DOHH2 (cell line): ENCODE measurements at regions not wholly inside any gene's neighbourhood (a gene's known extent, or its start where the extent isn't known, plus 50 kb on each side); places are given as distances from the start of the nearest gene placed in this dataset.

Source experiments
- H3F3A ChIP-seq: fragments of 200-600 bp; sonication (generic), shearing (Covaris generic); 2 replicates; pipeline ENCODE4 v1.6.0; 2016; ENCODE audit warnings: antibody characterized with exemption, mild to moderate bottlenecking; ENCODE audit not compliant: control insufficient read depth, insufficient read depth
- H3K27ac ChIP-seq: fragments of 200-600 bp; sonication (generic); 2 replicates; pipeline ENCODE4 v1.5.1; 2014; ENCODE audit warnings: low read depth, mild to moderate bottlenecking, low read length, moderate library complexity
- H3K27me3 ChIP-seq: fragments of 200-600 bp; sonication (generic); 2 replicates; pipeline ENCODE4 v1.6.1; 2014; ENCODE audit warnings: mild to moderate bottlenecking, low read length, mixed read lengths; ENCODE audit not compliant: control insufficient read depth
- H3K36me3 ChIP-seq: fragments of 200-600 bp; sonication (generic); 2 replicates; pipeline ENCODE4 v1.6.1; 2014; ENCODE audit warnings: mild to moderate bottlenecking, low read length, moderate library complexity, mixed read lengths; ENCODE audit not compliant: control insufficient read depth
- H3K4me1 ChIP-seq: fragments of 200-600 bp; sonication (generic); 2 replicates; pipeline ENCODE4 v1.6.1; 2014; ENCODE audit warnings: mild to moderate bottlenecking, low read length, mixed read lengths; ENCODE audit not compliant: control insufficient read depth
- H3K4me2 ChIP-seq: fragments of 200-600 bp; sonication (generic); 2 replicates; pipeline ENCODE4 v1.6.0; 2014; ENCODE audit warnings: mild to moderate bottlenecking, low read length, moderate library complexity
- H3K4me3 ChIP-seq: fragments of 200-600 bp; sonication (generic); 2 replicates; pipeline ENCODE4 v1.5.1; 2014; ENCODE audit warnings: mild to moderate bottlenecking, low read length, mixed read lengths
- H3K79me2 ChIP-seq: fragments of 200-600 bp; sonication (generic); 2 replicates; pipeline ENCODE4 v1.6.1; 2014; ENCODE audit warnings: mild to moderate bottlenecking, low read length, mixed read lengths; ENCODE audit not compliant: control insufficient read depth
- H3K9me2 ChIP-seq: fragments of 200-600 bp; sonication (generic); replicated peaks from 2 replicates; pipeline ENCODE4 v1.6.1; 2014; ENCODE audit warnings: mild to moderate bottlenecking, low read length, mixed read lengths; ENCODE audit not compliant: control insufficient read depth
- H3K9me3 ChIP-seq: fragments of 200-600 bp; sonication (generic); 2 replicates; pipeline ENCODE4 v1.6.1; 2014; ENCODE audit warnings: antibody characterized with exemption, low read length, mixed read lengths; ENCODE audit not compliant: control insufficient read depth, insufficient read depth
- H4K20me1 ChIP-seq: fragments of 200-600 bp; sonication (generic); 2 replicates; pipeline ENCODE4 v1.6.0; 2014; ENCODE audit warnings: low read depth, mild to moderate bottlenecking, antibody characterized with exemption, low read length, moderate library complexity; ENCODE audit not compliant: control insufficient read depth, insufficient read depth
- EZH2phosphoT487 ChIP-seq: fragments of 200-600 bp; sonication (generic); IDR thresholded peaks from 2 replicates; pipeline ENCODE4 v1.6.1; 2017; ENCODE audit warnings: borderline replicate concordance, mild to moderate bottlenecking, antibody characterized with exemption, low read length, moderate library complexity, mixed read lengths
- TF ChIP-seq, protein P1 (sequence below): fragments of 200-600 bp; sonication (generic); IDR thresholded peaks from one replicate; pipeline ENCODE4 v1.5.1; 2014; ENCODE audit warnings: antibody characterized with exemption, mild to moderate bottlenecking, low read depth, low read length; ENCODE audit not compliant: poor library complexity, severe bottlenecking

- Histone ChIP-seq H3K9me2 (no peaks in the 10 kb centered on the region), H3K27me3 (no peaks in the 10 kb centered on the region), H3F3A (no peaks in the 10 kb centered on the region), H3K9me3 (no peaks in the 10 kb centered on the region), H3K36me3 (no peaks in the 10 kb centered on the region), H3K4me3 (no peak overlapping the region), H4K20me1 (no peaks in the 10 kb centered on the region), H3K27ac (no peak overlapping the region), H3K4me1 (no peaks in the 10 kb centered on the region), H3K79me2 (no peaks in the 10 kb centered on the region), H3K4me2 (no peak overlapping the region)
- TF ChIP-seq, protein P1, sequence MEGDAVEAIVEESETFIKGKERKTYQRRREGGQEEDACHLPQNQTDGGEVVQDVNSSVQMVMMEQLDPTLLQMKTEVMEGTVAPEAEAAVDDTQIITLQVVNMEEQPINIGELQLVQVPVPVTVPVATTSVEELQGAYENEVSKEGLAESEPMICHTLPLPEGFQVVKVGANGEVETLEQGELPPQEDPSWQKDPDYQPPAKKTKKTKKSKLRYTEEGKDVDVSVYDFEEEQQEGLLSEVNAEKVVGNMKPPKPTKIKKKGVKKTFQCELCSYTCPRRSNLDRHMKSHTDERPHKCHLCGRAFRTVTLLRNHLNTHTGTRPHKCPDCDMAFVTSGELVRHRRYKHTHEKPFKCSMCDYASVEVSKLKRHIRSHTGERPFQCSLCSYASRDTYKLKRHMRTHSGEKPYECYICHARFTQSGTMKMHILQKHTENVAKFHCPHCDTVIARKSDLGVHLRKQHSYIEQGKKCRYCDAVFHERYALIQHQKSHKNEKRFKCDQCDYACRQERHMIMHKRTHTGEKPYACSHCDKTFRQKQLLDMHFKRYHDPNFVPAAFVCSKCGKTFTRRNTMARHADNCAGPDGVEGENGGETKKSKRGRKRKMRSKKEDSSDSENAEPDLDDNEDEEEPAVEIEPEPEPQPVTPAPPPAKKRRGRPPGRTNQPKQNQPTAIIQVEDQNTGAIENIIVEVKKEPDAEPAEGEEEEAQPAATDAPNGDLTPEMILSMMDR: no peak
- no peak for TF ChIP-seq EZH2phosphoT487
Observed at GRCh38 chr4:153962311-153963039, 173.6 kb upstream of the SFRP2 start.

DNA sequence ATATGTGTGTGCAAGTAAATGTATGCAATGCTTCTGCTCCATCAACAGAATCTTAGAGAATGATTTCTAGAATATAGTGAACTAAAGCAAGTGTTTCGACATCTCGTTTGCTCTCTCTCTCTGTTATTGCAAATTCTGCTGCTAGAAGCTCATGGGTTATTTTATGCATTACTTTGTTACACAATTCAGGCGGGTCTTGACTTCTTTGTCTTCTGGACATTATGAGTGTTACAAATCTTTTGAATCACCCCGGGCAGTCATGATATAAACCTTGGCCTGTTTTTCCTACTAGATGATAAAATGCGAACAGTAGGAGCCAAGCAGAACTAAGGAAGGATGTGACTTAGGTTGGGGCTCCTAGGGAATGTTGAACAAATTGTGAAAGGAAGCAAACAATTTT lies 166.4 kb upstream of the SFRP2 start:
- Histone ChIP-seq H3K9me3 (no peaks in the 10 kb centered on the region), H3K79me2 (no peaks in the 10 kb centered on the region), H3F3A (no peaks in the 10 kb centered on the region), H3K27ac (no peak overlapping the region), H3K36me3 (no peaks in the 10 kb centered on the region), H3K4me3 (no peak overlapping the region), H3K9me2 (no peaks in the 10 kb centered on the region), H3K4me1 (no peaks in the 10 kb centered on the region), H4K20me1 (no peaks in the 10 kb centered on the region), H3K27me3 (no peaks in the 10 kb centered on the region), H3K4me2 (no peak overlapping the region)
- no peak for TF ChIP-seq EZH2phosphoT487
- TF ChIP-seq, protein P1: no peak

DNA sequence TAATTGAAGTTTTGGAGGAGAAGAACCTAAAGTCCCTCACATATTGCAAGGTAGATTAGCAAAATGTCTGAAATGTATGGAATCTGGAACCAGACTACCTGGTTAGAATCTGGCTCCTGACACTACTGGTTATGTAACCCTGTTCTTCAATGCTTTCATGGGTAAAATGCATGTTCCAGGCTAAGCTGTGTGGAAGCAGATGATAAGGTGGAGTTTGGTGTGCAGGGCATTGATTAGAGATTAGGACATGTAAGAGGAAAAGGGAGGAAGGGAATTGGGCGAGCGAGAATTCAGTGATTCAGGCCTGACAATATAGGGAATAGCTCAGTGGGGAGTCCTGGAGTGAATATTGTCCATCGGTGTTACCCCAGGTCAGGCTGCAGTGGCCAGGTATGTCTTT lies 165.8 kb upstream of the SFRP2 start:
- no peak overlapping the region for H3K4me3 ChIP-seq
- no peaks in the 10 kb centered on the region for H3K4me1 ChIP-seq
- H3K79me2 ChIP-seq: no peaks in the 10 kb centered on the region
- H3K36me3 ChIP-seq: no peaks in the 10 kb centered on the region
- no peak overlapping the region for H3K4me2 ChIP-seq
- no peak for TF ChIP-seq EZH2phosphoT487
- TF ChIP-seq, protein P1: no peak
- H4K20me1 ChIP-seq: no peaks in the 10 kb centered on the region
- no peaks in the 10 kb centered on the region for H3K9me2 ChIP-seq
- H3K9me3 ChIP-seq: no peaks in the 10 kb centered on the region
- no peaks in the 10 kb centered on the region for H3F3A ChIP-seq
- peaks cover 3% of the 10 kb centered on the region; the same call in 1 of the 2 replicates for H3K27me3 ChIP-seq
- H3K27ac ChIP-seq: no peak overlapping the region
